ENCODE measurements at regions not wholly inside any gene's neighbourhood (a gene's known extent, or its start where the extent isn't known, plus 50 kb on each side); places are given as distances from the start of the nearest gene placed in this dataset.
A peak's percentile ranks its signal among the peaks of the same experiment; 100 is the strongest.

- no peak for TF ChIP-seq JUND (IDR thresholded peaks at IDR 0.05; ENCODE audit: low read depth)
- in situ Hi-C loops (cut with HindIII; ENCODE audit: low pct_unique_long_range_greater_than_20kb, low sequenced_read_pairs): no loop called here
- no peak for DNase-seq (ENCODE audit: low read depth in 1 of 2, low spot score in 1 of 2)
Measured at GRCh38 chr3:106184540-106185457, 316.0 kb upstream of the CBLB start.

- no peak for DNase-seq (ENCODE audit: low read depth in 1 of 2, low spot score in 1 of 2)
- no peak for TF ChIP-seq JUND (IDR thresholded peaks at IDR 0.05; ENCODE audit: low read depth)
- in situ Hi-C loops (cut with HindIII; ENCODE audit: low pct_unique_long_range_greater_than_20kb, low sequenced_read_pairs): no loop called here
Measured at GRCh38 chr3:106185949-106186348, 317.1 kb upstream of the CBLB start.

GRCh38 chr3:106190296-106190695 lies 321.5 kb upstream of the CBLB start:
- DNase-seq (ENCODE audit: low read depth in 1 of 2, low spot score in 1 of 2): no peak
- in situ Hi-C loops (cut with HindIII; ENCODE audit: low pct_unique_long_range_greater_than_20kb, low sequenced_read_pairs): no loop called here
- TF ChIP-seq JUND (IDR thresholded peaks at IDR 0.05; ENCODE audit: low read depth): no peak

GRCh38 chr3:106191211-106191610 lies 322.4 kb upstream of the CBLB start:
- no peak for TF ChIP-seq JUND (IDR thresholded peaks at IDR 0.05; ENCODE audit: low read depth)
- DNase-seq (ENCODE audit: low read depth in 1 of 2, low spot score in 1 of 2): no peak
- in situ Hi-C loops (cut with HindIII; ENCODE audit: low pct_unique_long_range_greater_than_20kb, low sequenced_read_pairs): no loop called here

GRCh38 chr3:106191913-106192312 lies 323.1 kb upstream of the CBLB start:
- in situ Hi-C loops (cut with HindIII; ENCODE audit: low pct_unique_long_range_greater_than_20kb, low sequenced_read_pairs): no loop called here
- no peak for DNase-seq (ENCODE audit: low read depth in 1 of 2, low spot score in 1 of 2)
- TF ChIP-seq JUND (IDR thresholded peaks at IDR 0.05; ENCODE audit: low read depth): no peak

DNA sequence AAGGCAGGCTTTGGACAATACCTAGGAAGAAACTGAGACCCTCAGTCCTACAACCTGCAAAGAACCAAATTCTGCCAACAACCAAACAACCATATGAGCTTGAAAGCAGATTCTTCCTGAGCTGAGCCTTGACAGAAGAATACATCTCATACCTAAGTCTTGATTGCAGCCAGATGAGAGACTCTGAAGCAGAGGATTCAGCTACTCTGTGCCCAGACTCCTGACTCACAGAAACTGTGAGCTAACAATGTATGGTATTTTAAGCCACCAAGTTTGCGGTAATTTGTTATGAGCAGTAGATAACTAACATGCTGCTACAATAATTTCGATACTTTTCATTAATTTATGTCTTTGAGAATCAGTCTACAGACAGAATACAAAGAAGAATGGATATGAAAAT lies 325.1 kb upstream of the CBLB start:
- no peak for DNase-seq (ENCODE audit: low read depth in 1 of 2, low spot score in 1 of 2)
- TF ChIP-seq JUND (IDR thresholded peaks at IDR 0.05; ENCODE audit: low read depth): no peak
- in situ Hi-C loops (cut with HindIII; ENCODE audit: low pct_unique_long_range_greater_than_20kb, low sequenced_read_pairs): no loop called here

GRCh38 chr3:106194726-106195125 lies 325.9 kb upstream of the CBLB start:
- in situ Hi-C loops (cut with HindIII; ENCODE audit: low pct_unique_long_range_greater_than_20kb, low sequenced_read_pairs): no loop called here
- no peak for TF ChIP-seq JUND (IDR thresholded peaks at IDR 0.05; ENCODE audit: low read depth)
- DNase-seq (ENCODE audit: low read depth in 1 of 2, low spot score in 1 of 2): no peak

DNA sequence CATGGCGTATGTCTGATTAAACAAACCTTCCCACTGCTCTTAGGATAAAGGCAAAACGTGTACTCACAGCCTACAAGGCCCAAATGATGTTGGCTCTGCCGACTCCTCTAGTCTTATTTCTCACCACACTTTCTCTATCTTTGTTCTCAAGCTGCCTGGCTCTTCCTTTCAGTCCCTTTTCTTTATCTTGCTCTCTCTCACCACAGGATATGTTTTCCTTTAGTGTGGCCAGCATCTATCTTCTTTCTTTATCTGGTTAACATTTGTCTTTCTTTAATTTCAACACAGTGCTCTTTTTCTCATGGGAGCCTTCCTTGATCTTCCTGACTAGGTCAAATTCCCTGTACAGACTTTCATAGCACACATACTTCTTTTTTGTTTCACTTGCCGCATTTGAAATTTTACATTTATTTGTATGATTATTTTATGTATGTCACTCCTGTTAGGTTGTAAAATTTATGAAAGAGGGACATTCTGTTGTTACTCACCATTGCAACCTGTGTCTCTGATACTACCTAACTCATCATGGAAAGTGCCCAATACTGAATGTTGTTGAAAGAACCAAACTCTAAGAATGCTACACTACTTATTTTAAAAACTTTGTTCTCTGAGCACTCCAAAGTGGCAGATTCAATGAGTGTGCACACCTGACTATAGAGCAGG lies 328.9 kb upstream of the CBLB start:
- no peak for DNase-seq (ENCODE audit: low read depth in 1 of 2, low spot score in 1 of 2)
- TF ChIP-seq JUND (IDR thresholded peaks at IDR 0.05; ENCODE audit: low read depth): no peak
- in situ Hi-C loops (cut with HindIII; ENCODE audit: low pct_unique_long_range_greater_than_20kb, low sequenced_read_pairs): no loop called here

DNA sequence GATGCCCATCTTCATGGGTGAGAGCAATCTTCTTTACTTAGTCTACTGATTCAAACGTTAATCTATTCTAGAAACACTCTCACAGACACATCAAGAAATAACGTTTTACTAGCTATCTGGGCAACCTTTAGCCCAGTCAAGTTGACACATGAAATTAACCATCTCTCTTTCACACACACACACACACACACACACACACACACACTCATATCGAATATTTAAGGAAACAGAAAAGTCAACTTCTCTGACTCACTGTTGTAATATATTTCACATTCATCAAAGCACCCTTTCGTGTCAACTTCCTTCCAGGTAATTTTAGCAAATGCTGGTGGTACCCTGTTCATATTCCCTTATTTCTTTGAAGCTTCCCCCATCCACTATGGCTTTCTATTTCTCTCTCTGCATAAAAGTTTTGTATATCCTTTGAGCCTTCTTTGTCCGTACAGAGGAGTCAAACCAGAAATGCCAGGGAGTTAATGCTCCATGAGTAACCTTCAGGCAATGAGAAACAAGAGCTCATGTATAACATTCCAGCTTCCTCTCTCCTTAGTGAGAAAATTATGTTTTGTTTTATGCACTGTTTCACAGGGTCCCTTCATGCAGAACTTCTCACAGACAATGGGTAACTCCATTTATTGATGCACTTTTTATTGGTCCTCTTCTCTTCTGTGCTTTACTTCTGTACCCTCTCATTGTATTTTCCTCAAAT lies 335.5 kb upstream of the CBLB start:
- in situ Hi-C loops (cut with HindIII; ENCODE audit: low pct_unique_long_range_greater_than_20kb, low sequenced_read_pairs): no loop called here
- no peak for TF ChIP-seq JUND (IDR thresholded peaks at IDR 0.05; ENCODE audit: low read depth)
- no peak for DNase-seq (ENCODE audit: low read depth in 1 of 2, low spot score in 1 of 2)

- no peak for TF ChIP-seq JUND (IDR thresholded peaks at IDR 0.05; ENCODE audit: low read depth)
- in situ Hi-C loops (cut with HindIII; ENCODE audit: low pct_unique_long_range_greater_than_20kb, low sequenced_read_pairs): no loop called here
- DNase-seq (ENCODE audit: low read depth in 1 of 2, low spot score in 1 of 2): peak in 1 of 2 experiments; percentile 29
Measured at GRCh38 chr3:106206146-106206545, 337.3 kb upstream of the CBLB start.

DNA sequence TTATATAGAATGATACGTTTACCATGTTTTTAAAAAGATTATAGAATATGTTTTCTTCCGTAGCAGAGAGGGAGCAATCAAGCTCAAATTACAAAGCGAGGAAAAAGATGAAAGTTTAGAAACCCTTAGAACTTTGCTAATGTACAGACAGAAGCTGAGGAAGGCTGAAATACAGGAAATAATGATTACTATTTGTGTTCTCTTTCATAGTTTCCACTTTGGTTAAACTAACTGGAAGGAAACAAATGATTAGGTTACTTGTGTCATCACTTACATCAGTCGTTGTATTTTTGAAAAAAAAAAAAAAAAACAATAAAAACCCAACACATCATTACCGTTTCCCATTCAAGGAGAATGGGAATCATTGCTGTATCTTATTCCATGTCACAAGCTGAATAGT lies 337.8 kb upstream of the CBLB start:
- no peak for TF ChIP-seq JUND (IDR thresholded peaks at IDR 0.05; ENCODE audit: low read depth)
- in situ Hi-C loops (cut with HindIII; ENCODE audit: low pct_unique_long_range_greater_than_20kb, low sequenced_read_pairs): no loop called here
- no peak for DNase-seq (ENCODE audit: low read depth in 1 of 2, low spot score in 1 of 2)

- no peak for TF ChIP-seq JUND (IDR thresholded peaks at IDR 0.05; ENCODE audit: low read depth)
- in situ Hi-C loops (cut with HindIII; ENCODE audit: low pct_unique_long_range_greater_than_20kb, low sequenced_read_pairs): no loop called here
- DNase-seq (ENCODE audit: low read depth in 1 of 2, low spot score in 1 of 2): no peak
Measured at GRCh38 chr3:106208251-106208650, 339.4 kb upstream of the CBLB start.

DNA sequence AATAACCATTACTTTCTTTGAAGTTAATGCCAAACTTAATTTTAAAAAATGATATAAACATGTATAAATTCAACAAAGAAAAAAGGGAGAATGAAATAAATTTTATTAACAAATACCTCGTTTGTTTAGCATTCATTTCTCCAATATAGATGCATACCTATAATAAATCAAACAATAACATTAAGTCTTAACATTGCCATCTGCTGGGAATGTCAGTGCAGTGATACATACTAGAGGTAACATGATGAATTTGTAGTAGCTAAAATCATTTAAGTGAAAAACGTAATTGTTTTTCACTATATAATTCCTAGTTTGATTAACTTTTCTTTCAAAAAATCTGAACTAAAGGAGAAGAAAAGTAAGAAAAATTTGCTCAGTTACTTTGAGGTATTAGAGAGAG lies 340.2 kb upstream of the CBLB start:
- no peak for TF ChIP-seq JUND (IDR thresholded peaks at IDR 0.05; ENCODE audit: low read depth)
- peak in 1 of 2 experiments; percentile 52 for DNase-seq (ENCODE audit: low read depth in 1 of 2, low spot score in 1 of 2)
- in situ Hi-C loops (cut with HindIII; ENCODE audit: low pct_unique_long_range_greater_than_20kb, low sequenced_read_pairs): no loop called here
